ENCODE measurements at regions not wholly inside any gene's neighbourhood (a gene's known extent, or its start where the extent isn't known, plus 50 kb on each side); places are given as distances from the start of the nearest gene placed in this dataset.

DNA sequence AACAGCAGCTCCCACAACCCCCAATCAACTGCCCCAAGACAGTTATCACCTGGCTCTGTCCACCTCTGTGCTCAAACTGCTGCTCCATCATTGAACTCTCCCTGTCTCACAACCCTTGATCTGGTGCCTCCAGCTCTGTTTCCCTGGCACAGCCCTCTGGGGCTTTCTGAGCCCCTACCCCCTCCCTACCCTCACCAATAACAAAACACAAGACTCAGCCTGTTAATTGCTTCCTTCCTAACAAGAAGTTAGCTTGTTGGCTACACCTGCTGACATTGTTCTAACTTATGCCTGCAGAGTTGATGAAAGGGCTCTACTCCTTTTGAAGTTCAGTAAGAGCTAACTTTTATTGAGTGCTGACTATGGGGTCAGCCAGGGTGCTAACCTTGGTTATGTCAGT, 99.4 kb upstream of the FNDC3A start:
- Histone ChIP-seq H3K27ac (ENCODE audit: extremely low read length, insufficient read depth, low read length) (no peak overlapping the region), H3K4me1 (ENCODE audit: insufficient read depth, low read length) (no peaks in the 10 kb centered on the region), H4K20me1 (ENCODE audit: insufficient read depth, low read length) (no peaks in the 10 kb centered on the region), H3K27me3 (ENCODE audit: control insufficient read depth in 1 of 2, insufficient read depth in 2 of 2, low read length in 2 of 2) (peaks cover 3 to 9% of the 10 kb centered on the region in 2 experiments; a peak in 3 of 5 replicates), H3K9me3 (ENCODE audit: low read length) (no peaks in the 10 kb centered on the region), H3K4me3 (replicated peaks in 1 of 3; ENCODE audit: insufficient read depth in 1 of 3, low read depth in 2 of 3, low read length in 3 of 3) (no peak overlapping the region), H3K9ac (ENCODE audit: insufficient read depth, low read depth, low read length) (no peak overlapping the region), H3K36me3 (replicated peaks in 1 of 2; ENCODE audit: control insufficient read depth in 1 of 2, insufficient read depth in 2 of 2, low read length in 2 of 2) (no peaks in the 10 kb centered on the region), H3K4me2 (ENCODE audit: low read depth, low read length) (no peak overlapping the region), H2AFZ (ENCODE audit: low read length) (no peak overlapping the region), H3K79me2 (ENCODE audit: insufficient read depth, low read length) (no peaks in the 10 kb centered on the region)
- TF ChIP-seq, protein P1, sequence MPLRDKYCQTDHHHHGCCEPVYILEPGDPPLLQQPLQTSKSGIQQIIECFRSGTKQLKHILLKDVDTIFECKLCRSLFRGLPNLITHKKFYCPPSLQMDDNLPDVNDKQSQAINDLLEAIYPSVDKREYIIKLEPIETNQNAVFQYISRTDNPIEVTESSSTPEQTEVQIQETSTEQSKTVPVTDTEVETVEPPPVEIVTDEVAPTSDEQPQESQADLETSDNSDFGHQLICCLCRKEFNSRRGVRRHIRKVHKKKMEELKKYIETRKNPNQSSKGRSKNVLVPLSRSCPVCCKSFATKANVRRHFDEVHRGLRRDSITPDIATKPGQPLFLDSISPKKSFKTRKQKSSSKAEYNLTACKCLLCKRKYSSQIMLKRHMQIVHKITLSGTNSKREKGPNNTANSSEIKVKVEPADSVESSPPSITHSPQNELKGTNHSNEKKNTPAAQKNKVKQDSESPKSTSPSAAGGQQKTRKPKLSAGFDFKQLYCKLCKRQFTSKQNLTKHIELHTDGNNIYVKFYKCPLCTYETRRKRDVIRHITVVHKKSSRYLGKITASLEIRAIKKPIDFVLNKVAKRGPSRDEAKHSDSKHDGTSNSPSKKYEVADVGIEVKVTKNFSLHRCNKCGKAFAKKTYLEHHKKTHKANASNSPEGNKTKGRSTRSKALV (CRISPR knock-in tag; IDR thresholded peaks at IDR 0.05) = no peak
- no peak for TF ChIP-seq REXO4 (CRISPR knock-in tag; IDR thresholded peaks at IDR 0.05; ENCODE audit: borderline replicate concordance)
- no peak for TF ChIP-seq ELF1 (CRISPR knock-in tag; IDR thresholded peaks at IDR 0.05)
- TF ChIP-seq, protein P2, sequence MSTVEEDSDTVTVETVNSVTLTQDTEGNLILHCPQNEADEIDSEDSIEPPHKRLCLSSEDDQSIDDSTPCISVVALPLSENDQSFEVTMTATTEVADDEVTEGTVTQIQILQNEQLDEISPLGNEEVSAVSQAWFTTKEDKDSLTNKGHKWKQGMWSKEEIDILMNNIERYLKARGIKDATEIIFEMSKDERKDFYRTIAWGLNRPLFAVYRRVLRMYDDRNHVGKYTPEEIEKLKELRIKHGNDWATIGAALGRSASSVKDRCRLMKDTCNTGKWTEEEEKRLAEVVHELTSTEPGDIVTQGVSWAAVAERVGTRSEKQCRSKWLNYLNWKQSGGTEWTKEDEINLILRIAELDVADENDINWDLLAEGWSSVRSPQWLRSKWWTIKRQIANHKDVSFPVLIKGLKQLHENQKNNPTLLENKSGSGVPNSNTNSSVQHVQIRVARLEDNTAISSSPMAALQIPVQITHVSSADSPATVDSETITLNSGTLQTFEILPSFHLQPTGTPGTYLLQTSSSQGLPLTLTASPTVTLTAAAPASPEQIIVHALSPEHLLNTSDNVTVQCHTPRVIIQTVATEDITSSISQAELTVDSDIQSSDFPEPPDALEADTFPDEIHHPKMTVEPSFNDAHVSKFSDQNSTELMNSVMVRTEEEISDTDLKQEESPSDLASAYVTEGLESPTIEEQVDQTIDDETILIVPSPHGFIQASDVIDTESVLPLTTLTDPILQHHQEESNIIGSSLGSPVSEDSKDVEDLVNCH (CRISPR knock-in tag; IDR thresholded peaks at IDR 0.05) = no peak
- CTCF ChIA-PET (ENCODE audit: low intra/inter-chr PET ratio, low total read pairs) = no interaction called here
- DNase-seq (ENCODE audit: low spot score) (no peak), FAIRE-seq (no peak), ATAC-seq (no peak)
- no TSS peak for BruUV-seq (replicated peaks)
- intact Hi-C loops (cut with micrococcal nuclease; ENCODE audit: unreplicated experiment) = no loop called here
- in situ Hi-C loops (cut with HindIII; ENCODE audit: extremely low pct_ligation_motif_present, low pct_unique_long_range_greater_than_20kb) = no loop called here
- POLR2A ChIA-PET = no interaction called here

DNA sequence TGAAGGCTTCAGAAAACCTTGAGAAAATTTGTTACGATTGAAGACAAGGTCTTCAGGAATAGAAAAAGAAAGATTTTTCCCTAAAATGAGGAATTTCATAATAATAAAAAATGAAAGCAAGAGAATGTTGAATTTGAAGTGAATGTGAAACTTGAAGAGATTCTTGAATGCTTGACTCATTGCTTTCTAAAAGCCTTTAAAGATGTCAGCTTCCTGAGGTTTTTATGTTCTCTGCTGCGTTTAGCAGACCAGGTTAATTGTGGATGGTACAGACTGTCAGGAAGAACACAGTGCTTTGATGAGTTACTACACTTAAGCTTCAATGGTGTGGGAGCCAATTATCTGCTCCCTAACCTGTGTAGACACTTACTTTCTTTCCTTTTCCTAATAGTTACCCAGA, 96.3 kb upstream of the FNDC3A start:
- intact Hi-C loops (cut with micrococcal nuclease; ENCODE audit: unreplicated experiment) (no loop called here), in situ Hi-C loops (cut with HindIII; ENCODE audit: extremely low pct_ligation_motif_present, low pct_unique_long_range_greater_than_20kb) (no loop called here)
- Histone ChIP-seq H3K4me2 (ENCODE audit: low read depth, low read length) (no peak overlapping the region), H2AFZ (ENCODE audit: low read length) (no peak overlapping the region), H3K9me3 (ENCODE audit: low read length) (no peaks in the 10 kb centered on the region), H3K4me1 (ENCODE audit: insufficient read depth, low read length) (no peaks in the 10 kb centered on the region), H3K27me3 (ENCODE audit: control insufficient read depth in 1 of 2, insufficient read depth in 2 of 2, low read length in 2 of 2) (peaks cover 4 to 6% of the 10 kb centered on the region in 2 experiments; a peak in 2 of 5 replicates), H3K9ac (ENCODE audit: insufficient read depth, low read depth, low read length) (no peak overlapping the region), H3K4me3 (replicated peaks in 1 of 3; ENCODE audit: insufficient read depth in 1 of 3, low read depth in 2 of 3, low read length in 3 of 3) (no peak overlapping the region), H3K79me2 (ENCODE audit: insufficient read depth, low read length) (no peaks in the 10 kb centered on the region), H3K36me3 (replicated peaks in 1 of 2; ENCODE audit: control insufficient read depth in 1 of 2, insufficient read depth in 2 of 2, low read length in 2 of 2) (no peaks in the 10 kb centered on the region), H3K27ac (ENCODE audit: extremely low read length, insufficient read depth, low read length) (no peak overlapping the region), H4K20me1 (ENCODE audit: insufficient read depth, low read length) (no peaks in the 10 kb centered on the region)
- POLR2A ChIA-PET = no interaction called here
- no TSS peak for BruUV-seq (replicated peaks)
- 47% methylated on average over 2 of the region's 2 CpGs for WGBS (ENCODE audit: low lambda C conversion rate)
- DNase-seq (ENCODE audit: low spot score) = no peak
- FAIRE-seq = no peak
- no peak for ATAC-seq
- TF ChIP-seq YEATS2 (CRISPR knock-in tag; IDR thresholded peaks at IDR 0.05; ENCODE audit: borderline replicate concordance) (no peak), ZNF839 (CRISPR knock-in tag; IDR thresholded peaks at IDR 0.05; ENCODE audit: borderline replicate concordance) (no peak), ZNF720 (CRISPR knock-in tag; IDR thresholded peaks at IDR 0.05) (no peak), MAFK (conservative IDR thresholded peaks at IDR 0.05 in 1 of 2, IDR thresholded peaks at IDR 0.05 in 1 of 2; ENCODE audit: low read length in 2 of 2) (no peak)
- TF ChIP-seq, protein P3, sequence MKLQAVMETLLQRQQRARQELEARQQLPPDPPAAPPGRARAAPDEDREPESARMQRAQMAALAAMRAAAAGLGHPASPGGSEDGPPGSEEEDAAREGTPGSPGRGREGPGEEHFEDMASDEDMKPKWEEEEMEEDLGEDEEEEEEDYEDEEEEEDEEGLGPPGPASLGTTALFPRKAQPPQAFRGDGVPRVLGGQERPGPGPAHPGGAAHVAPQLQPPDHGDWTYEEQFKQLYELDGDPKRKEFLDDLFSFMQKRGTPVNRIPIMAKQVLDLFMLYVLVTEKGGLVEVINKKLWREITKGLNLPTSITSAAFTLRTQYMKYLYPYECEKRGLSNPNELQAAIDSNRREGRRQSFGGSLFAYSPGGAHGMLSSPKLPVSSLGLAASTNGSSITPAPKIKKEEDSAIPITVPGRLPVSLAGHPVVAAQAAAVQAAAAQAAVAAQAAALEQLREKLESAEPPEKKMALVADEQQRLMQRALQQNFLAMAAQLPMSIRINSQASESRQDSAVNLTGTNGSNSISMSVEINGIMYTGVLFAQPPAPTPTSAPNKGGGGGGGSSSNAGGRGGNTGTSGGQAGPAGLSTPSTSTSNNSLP (IDR thresholded peaks at IDR 0.05; ENCODE audit: low read depth, low read length) = no peak
- TF ChIP-seq, protein P4, sequence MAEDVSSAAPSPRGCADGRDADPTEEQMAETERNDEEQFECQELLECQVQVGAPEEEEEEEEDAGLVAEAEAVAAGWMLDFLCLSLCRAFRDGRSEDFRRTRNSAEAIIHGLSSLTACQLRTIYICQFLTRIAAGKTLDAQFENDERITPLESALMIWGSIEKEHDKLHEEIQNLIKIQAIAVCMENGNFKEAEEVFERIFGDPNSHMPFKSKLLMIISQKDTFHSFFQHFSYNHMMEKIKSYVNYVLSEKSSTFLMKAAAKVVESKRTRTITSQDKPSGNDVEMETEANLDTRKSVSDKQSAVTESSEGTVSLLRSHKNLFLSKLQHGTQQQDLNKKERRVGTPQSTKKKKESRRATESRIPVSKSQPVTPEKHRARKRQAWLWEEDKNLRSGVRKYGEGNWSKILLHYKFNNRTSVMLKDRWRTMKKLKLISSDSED (CRISPR knock-in tag; IDR thresholded peaks at IDR 0.05) = no peak
- CTCF ChIA-PET (ENCODE audit: low intra/inter-chr PET ratio, low total read pairs) = no interaction called here

All from HepG2 (cell line).